GM18951 (cell line): ENCODE measurements at regions not wholly inside any gene's neighbourhood (a gene's known extent, or its start where the extent isn't known, plus 50 kb on each side); places are given as distances from the start of the nearest gene placed in this dataset.

ENCODE experiments used
- POLR2A ChIP-seq: IDR thresholded peaks from 4 replicates; pipeline ENCODE4 v1.6.1; 2011; ENCODE audit warnings: mild to moderate bottlenecking; ENCODE audit not compliant: insufficient read length, insufficient read depth; ENCODE audit errors: extremely low read depth
- in situ Hi-C: fragments of 300-500 bp; cut with MboI; formaldehyde crosslinking; loops from one replicate; pipeline ENCODE4 v1.12.0; 2022; ENCODE audit warnings: low sequenced_read_pairs, mixed read lengths, inconsistent platforms; ENCODE audit not compliant: unreplicated experiment

- in situ Hi-C loops, result no loop called here
Observed at GRCh38 chr16:79361132-79361751, 239.3 kb downstream of the MAF start.

GRCh38 chr16:79360267-79360666 lies 240.3 kb downstream of the MAF start:
- in situ Hi-C loops, result no loop called here
- TF ChIP-seq POLR2A, result no peak

More at GRCh38 chr16:79361132-79361751, 239.3 kb downstream of the MAF start:
- no peak for TF ChIP-seq POLR2A

DNA sequence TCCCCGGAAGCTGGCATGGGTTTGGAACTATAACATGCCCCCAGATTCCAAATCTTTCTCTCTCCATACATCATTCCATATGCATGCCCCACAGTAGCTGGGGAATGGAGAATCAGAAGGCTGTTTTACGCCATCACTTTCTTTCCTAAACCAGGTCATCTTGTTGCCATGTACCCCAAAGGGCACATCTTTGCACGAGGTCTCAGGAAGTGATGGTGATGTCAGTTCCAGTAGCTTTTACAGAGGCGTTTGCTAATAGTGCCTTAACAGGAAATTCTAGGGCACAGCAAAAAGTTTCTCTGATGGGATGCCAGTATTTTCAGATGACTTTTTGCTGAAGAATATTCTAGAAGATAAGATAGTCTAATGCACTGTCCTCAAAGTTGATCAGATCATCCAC lies 241.5 kb downstream of the MAF start:
- in situ Hi-C loops, result no loop called here
- TF ChIP-seq POLR2A, result no peak

GRCh38 chr16:79358188-79358587 lies 242.3 kb downstream of the MAF start:
- no peak for TF ChIP-seq POLR2A
- in situ Hi-C loops, result no loop called here

GRCh38 chr16:79355600-79356358 lies 244.8 kb downstream of the MAF start:
- TF ChIP-seq POLR2A, result no peak
- in situ Hi-C loops, result no loop called here

DNA sequence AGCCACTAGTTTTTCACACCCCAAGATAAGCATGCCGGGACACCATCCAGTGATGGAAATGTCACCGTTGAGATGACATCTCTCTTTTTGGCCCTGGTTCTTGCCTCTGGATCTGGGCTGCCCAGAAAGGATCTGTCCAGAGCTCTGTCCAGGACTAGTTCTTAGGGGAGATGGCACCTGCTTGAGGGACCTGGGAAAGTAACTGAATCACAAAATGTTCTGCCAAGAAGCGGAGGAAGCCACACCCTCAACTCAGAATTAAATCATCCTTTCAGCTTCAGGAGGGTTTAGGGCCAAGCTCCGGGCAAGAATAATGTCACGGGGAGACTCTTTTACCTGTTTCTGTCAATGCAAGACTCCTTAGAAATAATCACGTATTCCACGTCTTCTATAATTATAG lies 248.6 kb downstream of the MAF start:
- no peak for TF ChIP-seq POLR2A
- in situ Hi-C loops, result no loop called here

DNA sequence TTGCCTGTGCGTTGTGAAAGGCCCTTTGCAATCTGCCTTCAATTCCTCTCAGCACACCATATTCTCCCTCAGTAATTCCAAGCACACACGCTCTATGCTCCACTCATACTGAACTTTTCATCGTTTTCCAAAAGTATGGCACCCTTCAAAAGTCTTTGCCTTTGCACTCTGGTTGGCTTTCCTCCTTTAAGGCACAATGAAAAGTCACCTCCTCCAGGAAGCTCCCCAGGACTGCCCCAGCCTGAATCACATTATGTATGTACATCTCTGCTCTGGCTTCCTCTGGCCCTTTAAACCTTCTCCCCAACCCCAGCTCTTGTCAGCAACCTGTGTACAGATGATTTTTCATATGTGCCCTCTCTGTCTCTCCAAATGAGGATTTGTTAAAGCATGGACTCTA lies 250.7 kb downstream of the MAF start:
- TF ChIP-seq POLR2A, result no peak
- in situ Hi-C loops, result no loop called here

DNA sequence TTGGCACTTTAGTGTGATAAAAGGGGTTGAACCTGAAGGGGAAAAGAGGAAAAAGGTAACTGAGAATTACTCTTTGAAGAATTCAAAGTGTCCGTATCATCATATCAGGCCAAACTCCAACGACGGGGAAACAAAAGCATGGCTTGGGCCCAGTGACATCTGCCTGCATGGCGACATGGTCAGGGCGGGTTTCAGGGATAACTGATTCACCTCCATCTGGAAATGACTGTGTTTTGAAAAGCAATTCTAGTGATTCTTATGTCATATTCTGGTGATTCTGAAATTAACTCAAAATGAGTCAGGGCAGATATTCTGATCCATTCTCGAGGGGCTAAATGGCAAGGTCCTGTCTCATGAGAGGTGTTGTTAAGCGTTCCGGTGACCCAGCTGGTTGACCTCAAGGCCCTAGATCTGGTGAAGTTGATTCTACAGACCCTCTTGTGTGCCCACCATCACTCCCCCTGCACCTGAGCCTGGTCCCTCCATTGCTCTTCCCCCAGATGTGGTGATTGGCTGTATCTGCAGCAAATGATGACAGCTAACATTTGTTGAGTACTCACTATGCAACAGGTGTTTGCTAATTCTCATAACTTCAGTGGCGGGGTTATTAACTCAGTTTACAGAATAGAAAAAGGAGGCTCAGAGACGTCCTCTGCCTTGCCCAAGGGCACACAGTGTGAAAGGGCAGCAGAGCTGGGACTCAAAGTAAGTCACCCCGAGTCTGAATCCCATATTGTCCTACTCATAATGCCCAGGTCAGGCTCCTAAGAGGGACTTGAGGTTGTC lies 251.8 kb downstream of the MAF start:
- in situ Hi-C loops, result no loop called here
- no peak for TF ChIP-seq POLR2A

- in situ Hi-C loops, result no loop called here
Observed at GRCh38 chr16:79347277-79347676, 253.3 kb downstream of the MAF start.

DNA sequence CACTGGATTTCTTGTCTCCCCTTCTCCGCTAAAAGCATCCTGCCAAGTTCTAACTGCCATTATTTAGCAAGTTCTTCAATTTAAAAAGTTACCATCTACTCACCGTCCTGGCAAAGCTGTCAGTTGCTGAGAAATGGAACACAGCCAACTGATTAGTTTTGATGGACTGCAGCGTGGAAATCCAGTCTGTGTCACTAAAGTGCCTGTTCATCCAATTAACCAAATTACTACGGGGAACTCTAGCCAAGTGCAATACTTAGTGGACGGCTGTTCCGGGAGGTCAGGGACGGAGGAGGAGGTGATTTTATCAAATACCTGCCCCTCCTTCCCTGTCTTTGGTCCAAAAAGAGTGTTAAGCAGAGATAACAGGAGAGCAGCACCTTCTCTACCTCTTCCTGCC lies 260.7 kb downstream of the MAF start:
- TF ChIP-seq POLR2A, result no peak
- in situ Hi-C loops, result no loop called here

More at GRCh38 chr16:79347277-79347676, 253.3 kb downstream of the MAF start:
- no peak for TF ChIP-seq POLR2A

DNA sequence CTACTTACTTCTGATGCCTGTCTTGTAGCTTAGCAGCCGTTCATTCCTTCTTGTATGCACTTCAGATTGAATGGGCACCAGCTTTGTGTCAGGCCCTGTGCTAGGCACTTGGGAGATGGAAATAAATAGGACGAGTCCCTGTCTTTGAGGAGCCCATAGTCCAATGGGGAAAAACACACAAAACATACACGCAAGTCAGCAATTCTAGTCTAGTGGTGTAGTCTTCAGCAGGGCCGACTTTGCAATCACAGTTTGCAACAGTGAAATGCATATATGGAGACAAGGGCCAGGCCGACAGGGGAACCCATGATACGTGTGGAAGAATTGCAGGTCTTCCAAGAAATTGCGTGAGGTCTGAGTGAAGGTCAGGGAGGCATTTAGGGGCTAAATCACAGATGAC lies 262.6 kb downstream of the MAF start:
- in situ Hi-C loops, result no loop called here
- TF ChIP-seq POLR2A, result no peak

GRCh38 chr16:79336437-79337229 lies 263.9 kb downstream of the MAF start:
- no peak for TF ChIP-seq POLR2A
- in situ Hi-C loops, result no loop called here

GRCh38 chr16:79334127-79334526 lies 266.4 kb downstream of the MAF start:
- no peak for TF ChIP-seq POLR2A
- in situ Hi-C loops, result no loop called here
